H9 (cell line): ENCODE measurements at regions not wholly inside any gene's neighbourhood (a gene's known extent, or its start where the extent isn't known, plus 50 kb on each side); places are given as distances from the start of the nearest gene placed in this dataset.

ENCODE experiments used
- DNase-seq: peaks from one replicate; pipeline ENCODE4 v3.0.0-alpha.2; 2017
- H2AFZ ChIP-seq: one replicate; pipeline ENCODE4 v1.6.1; 2013; ENCODE audit warnings: mild to moderate bottlenecking, low read length, control low read depth, moderate library complexity
- H2AK5ac ChIP-seq: 2 replicates; pipeline ENCODE4 v1.6.1; 2013; ENCODE audit warnings: low read length, control low read depth, mixed read lengths; ENCODE audit not compliant: insufficient read length
- H2BK120ac ChIP-seq: one replicate; pipeline ENCODE4 v1.6.1; 2013; ENCODE audit warnings: low read depth, mild to moderate bottlenecking, low read length, control low read depth, inconsistent platforms; ENCODE audit not compliant: poor library complexity, severe bottlenecking
- H2BK12ac ChIP-seq: 2 replicates; pipeline ENCODE4 v1.6.1; 2013; ENCODE audit warnings: low read length, control low read depth, mixed read lengths, low read depth; ENCODE audit not compliant: insufficient read length
- H2BK15ac ChIP-seq: 2 replicates; pipeline ENCODE4 v1.6.1; 2013; ENCODE audit warnings: low read depth, low read length, control low read depth
- H2BK20ac ChIP-seq: one replicate; pipeline ENCODE4 v1.6.1; 2013; ENCODE audit warnings: low read depth, mild to moderate bottlenecking, low read length, control low read depth, inconsistent platforms; ENCODE audit not compliant: poor library complexity, severe bottlenecking
- H2BK5ac ChIP-seq: 2 replicates; pipeline ENCODE4 v1.6.1; 2013; ENCODE audit warnings: low read length, control low read depth, mixed read lengths; ENCODE audit not compliant: insufficient read length
- H3K14ac ChIP-seq: 2 replicates; pipeline ENCODE4 v1.6.1; 2013; ENCODE audit warnings: low read length, control low read depth; ENCODE audit not compliant: insufficient read depth
- H3K18ac ChIP-seq: 2 replicates; pipeline ENCODE4 v1.6.1; 2013; ENCODE audit warnings: low read depth, mild to moderate bottlenecking, mixed read lengths, low read length, control low read depth; ENCODE audit not compliant: insufficient read length
- H3K23ac ChIP-seq: 2 replicates; pipeline ENCODE4 v1.6.1; 2013; ENCODE audit warnings: low read length, control low read depth, mixed read lengths, low read depth; ENCODE audit not compliant: insufficient read length
- H3K23me2 ChIP-seq: 2 replicates; pipeline ENCODE4 v1.6.1; 2013; ENCODE audit warnings: low read depth, mild to moderate bottlenecking, mixed read lengths, low read length, control low read depth; ENCODE audit not compliant: insufficient read length, poor library complexity, severe bottlenecking
- H3K27ac ChIP-seq: 2 replicates; pipeline ENCODE4 v1.5.1; 2013; ENCODE audit warnings: low read length, control low read depth, mixed read lengths, low read depth; ENCODE audit not compliant: insufficient read length
- H3K27me3 ChIP-seq: 2 replicates; pipeline ENCODE4 v1.6.1; 2013; ENCODE audit warnings: low read length, control low read depth, inconsistent platforms; ENCODE audit not compliant: insufficient read depth
- H3K4ac ChIP-seq: 2 replicates; pipeline ENCODE4 v1.6.1; 2013; ENCODE audit warnings: low read depth, mild to moderate bottlenecking, control low read depth, inconsistent platforms, low read length, moderate library complexity
- H3K4me1 ChIP-seq: 2 replicates; pipeline ENCODE4 v1.6.1; 2013; ENCODE audit warnings: low read length, control low read depth, inconsistent platforms; ENCODE audit not compliant: insufficient read depth
- H3K4me2 ChIP-seq: 2 replicates; pipeline ENCODE4 v1.6.1; 2013; ENCODE audit warnings: low read length, control low read depth, mixed read lengths; ENCODE audit not compliant: insufficient read length, insufficient read depth
- H3K56ac ChIP-seq: 2 replicates; pipeline ENCODE4 v1.6.1; 2013; ENCODE audit warnings: low read depth, mild to moderate bottlenecking, mixed read lengths, low read length, control low read depth; ENCODE audit not compliant: insufficient read length
- H3K79me1 ChIP-seq: 2 replicates; pipeline ENCODE4 v1.6.1; 2013; ENCODE audit warnings: low read depth, mild to moderate bottlenecking, moderate library complexity, low read length, control low read depth, inconsistent platforms; ENCODE audit not compliant: insufficient read depth, poor library complexity, severe bottlenecking
- H3K79me2 ChIP-seq: 2 replicates; pipeline ENCODE4 v1.6.1; 2013; ENCODE audit warnings: low read length, control low read depth, inconsistent platforms; ENCODE audit not compliant: insufficient read depth
- H3K9ac ChIP-seq: 2 replicates; pipeline ENCODE4 v1.6.1; 2013; ENCODE audit warnings: low read length, control low read depth, mixed read lengths; ENCODE audit not compliant: insufficient read length; ENCODE audit errors: extremely low read depth
- H3K9me3 ChIP-seq: one replicate; pipeline ENCODE4 v1.6.1; 2013; ENCODE audit warnings: low read depth, low read length, inconsistent platforms; ENCODE audit not compliant: control insufficient read depth
- H3T11ph ChIP-seq: one replicate; pipeline ENCODE4 v1.6.1; 2013; ENCODE audit warnings: mild to moderate bottlenecking, low read length, control low read depth, inconsistent platforms
- H4K20me1 ChIP-seq: one replicate; pipeline ENCODE4 v1.6.1; 2013; ENCODE audit not compliant: control insufficient read depth, insufficient read length, insufficient read depth
- H4K5ac ChIP-seq: 2 replicates; pipeline ENCODE4 v1.6.1; 2013; ENCODE audit warnings: low read depth, mild to moderate bottlenecking, mixed read lengths, low read length, control low read depth; ENCODE audit not compliant: insufficient read length
- H4K8ac ChIP-seq: replicated peaks from 2 replicates; pipeline ENCODE4 v1.6.1; 2013; ENCODE audit warnings: low read length, control low read depth, mixed read lengths, low read depth; ENCODE audit not compliant: insufficient read length
- H4K91ac ChIP-seq: 2 replicates; pipeline ENCODE4 v1.6.1; 2013; ENCODE audit warnings: low read depth, mild to moderate bottlenecking, moderate library complexity, mixed read lengths, low read length, control low read depth; ENCODE audit not compliant: insufficient read length
- H3K27ac Mint-ChIP-seq, 3 experiments: 2 replicates in 2 of 3; 3 replicates in 1 of 3; pipeline ENCODE4 v1.8.0; 2020 to 2021; ENCODE audit warnings: mixed read lengths in 3 of 3, mild to moderate bottlenecking in 1 of 3, moderate library complexity in 1 of 3
- H3K27me3 Mint-ChIP-seq: 2 replicates; pipeline ENCODE4 v1.8.0; 2021; ENCODE audit warnings: low read depth, mild to moderate bottlenecking, moderate library complexity, mixed read lengths
- H3K36me3 Mint-ChIP-seq, 3 experiments: 2 replicates in 2 of 3; 3 replicates in 1 of 3; pipeline ENCODE4 v1.8.0; 2020 to 2021; ENCODE audit warnings: low read depth in 3 of 3, mixed read lengths in 3 of 3; ENCODE audit not compliant: insufficient read depth in 1 of 3
- H3K4me1 Mint-ChIP-seq, 2 experiments: 2 replicates each; pipeline ENCODE4 v1.8.0; 2020; ENCODE audit warnings: mixed read lengths in 2 of 2
- H3K4me3 Mint-ChIP-seq, 2 experiments: 2 replicates in 1 of 2; 3 replicates in 1 of 2; pipeline ENCODE4 v1.8.0; 2020 to 2021; ENCODE audit warnings: mild to moderate bottlenecking in 2 of 2, mixed read lengths in 2 of 2, moderate library complexity in 1 of 2
- H3K9me3 Mint-ChIP-seq, 2 experiments: 2 replicates in 1 of 2; 3 replicates in 1 of 2; pipeline ENCODE4 v1.8.0; 2020; ENCODE audit warnings: mild to moderate bottlenecking in 2 of 2, mixed read lengths in 2 of 2, moderate library complexity in 1 of 2
- WGBS: extraction: QIAGEN DNeasy Blood & Tissue Kit; methylation state at CpG from one replicate; pipeline ENCODE4 v1.1.7; 2013; ENCODE audit warnings: missing lambda C conversion rate, low lambda C conversion rate, mixed read lengths; ENCODE audit not compliant: insufficient read length; ENCODE audit errors: extremely low coverage; 5-methylcytosine and 5-hydroxymethylcytosine counted together
- TF ChIP-seq, protein P1 (sequence below): fragments of 200-600 bp; sonication (generic); conservative IDR thresholded peaks from 3 replicates; pipeline ENCODE4 v1.8.0; 2021; ENCODE audit warnings: antibody characterized with exemption, mild to moderate bottlenecking

DNA sequence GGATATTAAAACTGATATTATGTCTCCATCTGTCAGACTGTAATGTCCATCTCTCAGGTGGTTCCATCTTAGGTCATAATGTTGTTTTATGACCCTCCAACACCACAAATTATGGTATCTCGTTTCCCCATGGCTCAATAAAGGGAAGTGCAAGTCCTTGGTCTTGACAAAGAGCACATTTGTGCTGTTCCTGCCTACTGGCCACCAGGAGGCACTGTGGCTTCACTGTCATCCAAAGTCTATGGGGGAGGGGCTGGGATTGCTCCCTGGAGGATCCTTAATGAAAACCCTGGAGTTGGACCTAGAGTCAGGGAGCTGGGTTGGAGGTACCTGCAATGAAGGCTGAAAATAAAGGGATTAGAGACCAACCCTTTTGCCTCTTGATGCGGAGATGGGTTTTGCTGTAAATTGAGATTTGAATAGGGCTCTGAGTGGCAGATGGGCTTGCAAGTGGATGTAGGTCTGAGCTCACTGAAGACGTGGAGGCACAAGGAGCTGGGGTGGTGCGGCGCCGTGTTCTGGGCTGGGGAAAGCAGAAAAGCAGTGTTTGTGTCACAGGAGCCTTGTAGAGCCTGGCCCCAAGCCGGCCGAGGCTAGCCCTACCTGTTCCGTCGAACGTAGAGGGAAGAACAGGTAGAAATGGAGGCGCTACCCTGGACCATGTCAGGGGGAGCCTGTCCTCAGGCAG, 180.5 kb upstream of the PRSS58 start:
- no peak overlapping the region for H3K4me2 ChIP-seq

More for the DNA sequence above, 180.5 kb upstream of the PRSS58 start:
- peak overlapping the region in 1 of 3 experiments; percentile 70; a peak in 1 of 7 replicates for H3K27ac Mint-ChIP-seq
- Histone ChIP-seq H3K4ac (no peak overlapping the region), H3K14ac (no peak overlapping the region), H3K79me1 (no peaks in the 10 kb centered on the region), H2AFZ (no peak overlapping the region), H2BK15ac (no peak overlapping the region), H4K91ac (no peak overlapping the region), H2AK5ac (no peak overlapping the region), H3K56ac (no peak overlapping the region), H3K79me2 (no peaks in the 10 kb centered on the region), H2BK12ac (no peak overlapping the region), H4K8ac (no peak overlapping the region), H2BK5ac (no peak overlapping the region), H3K27ac (no peak overlapping the region), H4K5ac (no peak overlapping the region), H3K9me3 (no peaks in the 10 kb centered on the region), H3K23ac (no peak overlapping the region), H2BK20ac (no peak overlapping the region), H3K9ac (no peak overlapping the region), H3T11ph (no peak overlapping the region), H3K18ac (no peak overlapping the region), H3K23me2 (no peaks in the 10 kb centered on the region), H4K20me1 (no peaks in the 10 kb centered on the region), H3K27me3 (no peaks in the 10 kb centered on the region), H2BK120ac (no peak overlapping the region), H3K4me1 (0 out of 2 replicates have a peak, but pooled peaks cover 2% of the 10 kb centered on the region)
- 0 out of 7 replicates have a peak, but pooled peaks cover 0 to 2% (median 0%) of the 10 kb centered on the region in 3 experiments for H3K36me3 Mint-ChIP-seq
- no peak overlapping the region for H3K4me3 Mint-ChIP-seq
- peaks cover 2% of the 10 kb centered on the region for H3K27me3 Mint-ChIP-seq
- no CpG with 5 or more reads among the region's 12 CpGs for WGBS
- TF ChIP-seq, protein P1, sequence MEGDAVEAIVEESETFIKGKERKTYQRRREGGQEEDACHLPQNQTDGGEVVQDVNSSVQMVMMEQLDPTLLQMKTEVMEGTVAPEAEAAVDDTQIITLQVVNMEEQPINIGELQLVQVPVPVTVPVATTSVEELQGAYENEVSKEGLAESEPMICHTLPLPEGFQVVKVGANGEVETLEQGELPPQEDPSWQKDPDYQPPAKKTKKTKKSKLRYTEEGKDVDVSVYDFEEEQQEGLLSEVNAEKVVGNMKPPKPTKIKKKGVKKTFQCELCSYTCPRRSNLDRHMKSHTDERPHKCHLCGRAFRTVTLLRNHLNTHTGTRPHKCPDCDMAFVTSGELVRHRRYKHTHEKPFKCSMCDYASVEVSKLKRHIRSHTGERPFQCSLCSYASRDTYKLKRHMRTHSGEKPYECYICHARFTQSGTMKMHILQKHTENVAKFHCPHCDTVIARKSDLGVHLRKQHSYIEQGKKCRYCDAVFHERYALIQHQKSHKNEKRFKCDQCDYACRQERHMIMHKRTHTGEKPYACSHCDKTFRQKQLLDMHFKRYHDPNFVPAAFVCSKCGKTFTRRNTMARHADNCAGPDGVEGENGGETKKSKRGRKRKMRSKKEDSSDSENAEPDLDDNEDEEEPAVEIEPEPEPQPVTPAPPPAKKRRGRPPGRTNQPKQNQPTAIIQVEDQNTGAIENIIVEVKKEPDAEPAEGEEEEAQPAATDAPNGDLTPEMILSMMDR, result peak; percentile 90
- peak; percentile 66 for DNase-seq
- H3K9me3 Mint-ChIP-seq, result no peaks in the 10 kb centered on the region
- H3K4me1 Mint-ChIP-seq, result peaks cover 13 to 21% of the 10 kb centered on the region in 2 experiments
